Liver (tissue), 8 donors: ENCODE measurements at regions not wholly inside any gene's neighbourhood (a gene's known extent, or its start where the extent isn't known, plus 50 kb on each side); places are given as distances from the start of the nearest gene placed in this dataset.

Source experiments
- DNase-seq: peaks from one replicate; pipeline ENCODE4 v3.0.0-alpha.2; 2017; ENCODE audit warnings: low spot score
- H3K27ac ChIP-seq, 2 donors: one replicate each; pipeline ENCODE4 v1.7.0; 2013; ENCODE audit warnings: inconsistent platforms in 2 of 2, low read length in 2 of 2, control low read depth in 1 of 2, low read depth in 1 of 2, mild to moderate bottlenecking in 1 of 2
- H3K27me3 ChIP-seq, 4 donors: one replicate each; pipeline versions ENCODE4 v1.6.1 to v1.7.0; 2013; ENCODE audit warnings: low read length in 3 of 4, inconsistent platforms in 1 of 4, mild to moderate bottlenecking in 1 of 4, moderate library complexity in 1 of 4; ENCODE audit not compliant: control insufficient read depth in 4 of 4, insufficient read depth in 4 of 4
- H3K36me3 ChIP-seq, 4 donors: one replicate each; pipeline versions ENCODE4 v1.6.1 to v1.7.0; 2013; ENCODE audit warnings: low read length in 3 of 4, mild to moderate bottlenecking in 3 of 4, low read depth in 1 of 4, moderate library complexity in 1 of 4; ENCODE audit not compliant: control insufficient read depth in 4 of 4, insufficient read depth in 3 of 4
- H3K4me1 ChIP-seq, 4 donors: one replicate each; pipeline versions ENCODE4 v1.6.1 to v1.7.0; 2013; ENCODE audit warnings: low read length in 3 of 4, mild to moderate bottlenecking in 3 of 4, moderate library complexity in 1 of 4; ENCODE audit not compliant: control insufficient read depth in 4 of 4, insufficient read depth in 4 of 4
- H3K4me3 ChIP-seq, 3 donors: one replicate each; pipeline versions ENCODE4 v1.6.1 to v1.7.0; 2013; ENCODE audit warnings: low read length in 3 of 3, control low read depth in 1 of 3, low read depth in 1 of 3, mild to moderate bottlenecking in 1 of 3
- H3K9ac ChIP-seq, 2 donors: one replicate each; pipeline ENCODE4 v1.7.0; 2013; ENCODE audit warnings: low read length in 2 of 2, mild to moderate bottlenecking in 2 of 2, moderate library complexity in 2 of 2, control low read depth in 1 of 2, low read depth in 1 of 2
- H3K9me3 ChIP-seq, 4 donors: one replicate each; pipeline versions ENCODE4 v1.6.1 to v1.7.0; 2013; ENCODE audit warnings: low read length in 3 of 4; ENCODE audit not compliant: control insufficient read depth in 4 of 4
- EGR1 ChIP-seq, 2 donors: IDR thresholded peaks; 2 replicates each; pipeline ENCODE4 v1.6.1; 2016 to 2018; ENCODE audit warnings: antibody characterized with exemption in 2 of 2, low read depth in 2 of 2
- FOXA1 ChIP-seq: IDR thresholded peaks from 2 replicates; pipeline ENCODE4 v1.6.1; 2016; ENCODE audit warnings: antibody characterized with exemption
- FOXA2 ChIP-seq: IDR thresholded peaks from 2 replicates; pipeline ENCODE4 v1.6.1; 2016; ENCODE audit warnings: antibody characterized with exemption
- GABPA ChIP-seq, 2 donors: IDR thresholded peaks in 1 of 2; conservative IDR thresholded peaks in 1 of 2; 2 replicates each; pipeline ENCODE4 v1.6.1; 2016; ENCODE audit warnings: antibody characterized with exemption in 2 of 2, mild to moderate bottlenecking in 1 of 2, moderate library complexity in 1 of 2
- HNF4A ChIP-seq, 2 donors: conservative IDR thresholded peaks; 2 replicates each; pipeline ENCODE4 v1.6.1; 2016; ENCODE audit warnings: antibody characterized with exemption in 2 of 2, mild to moderate bottlenecking in 2 of 2
- HNF4G ChIP-seq: IDR thresholded peaks from 2 replicates; pipeline ENCODE4 v1.6.1; 2016; ENCODE audit warnings: antibody characterized with exemption
- JUND ChIP-seq, 2 donors: IDR thresholded peaks; 2 replicates each; pipeline ENCODE4 v1.6.1; 2016; ENCODE audit warnings: antibody characterized with exemption in 2 of 2
- NR2F2 ChIP-seq: IDR thresholded peaks from 2 replicates; pipeline ENCODE4 v1.6.1; 2016; ENCODE audit warnings: antibody characterized with exemption
- RAD21 ChIP-seq, 2 donors: IDR thresholded peaks; 2 replicates each; pipeline ENCODE4 v1.6.1; 2016; ENCODE audit warnings: antibody characterized with exemption in 2 of 2, mild to moderate bottlenecking in 2 of 2
- RXRA ChIP-seq, 2 donors: IDR thresholded peaks; 2 replicates each; pipeline ENCODE4 v1.6.1; 2017 to 2018; ENCODE audit warnings: antibody characterized with exemption in 2 of 2, mild to moderate bottlenecking in 1 of 2
- SP1 ChIP-seq: IDR thresholded peaks from 2 replicates; pipeline ENCODE4 v1.6.1; 2018; ENCODE audit warnings: antibody characterized with exemption, mild to moderate bottlenecking
- TAF1 ChIP-seq: conservative IDR thresholded peaks from 2 replicates; pipeline ENCODE4 v1.6.1; 2016; ENCODE audit warnings: antibody characterized with exemption, mild to moderate bottlenecking
- YY1 ChIP-seq: IDR thresholded peaks from 2 replicates; pipeline ENCODE4 v1.6.1; 2016; ENCODE audit warnings: antibody characterized with exemption, mild to moderate bottlenecking
- WGBS: extraction: QIAGEN DNeasy Blood & Tissue Kit; methylation state at CpG from one replicate; pipeline ENCODE4 v1.1.7; 2013; 5-methylcytosine and 5-hydroxymethylcytosine counted together
- TF ChIP-seq, protein P1 (sequence below): IDR thresholded peaks from 2 replicates; pipeline ENCODE4 v1.6.1; 2016; ENCODE audit warnings: antibody characterized with exemption
- TF ChIP-seq, protein P2 (sequence below): fragments of 150-350 bp; IDR thresholded peaks from 2 replicates; pipeline ENCODE4 v1.5.1; 2017; ENCODE audit warnings: improper control_type of control experiment, low read depth, low read length; ENCODE audit not compliant: missing input control
- TF ChIP-seq, protein P3 (sequence below): IDR thresholded peaks from 2 replicates; pipeline ENCODE4 v1.6.1; 2016; ENCODE audit warnings: antibody characterized with exemption, mild to moderate bottlenecking
- TF ChIP-seq, protein P4 (sequence below): IDR thresholded peaks from 2 replicates; pipeline ENCODE4 v1.6.1; 2016; ENCODE audit warnings: antibody characterized with exemption
- TF ChIP-seq, protein P5 (sequence below): IDR thresholded peaks from 2 replicates; pipeline ENCODE4 v1.6.1; 2016; ENCODE audit warnings: antibody characterized with exemption
- donor health status: healthy.
- donor health status: healthy.
- donor health status: healthy.
- donor health status: healthy.
- donor health status: healthy.

DNA sequence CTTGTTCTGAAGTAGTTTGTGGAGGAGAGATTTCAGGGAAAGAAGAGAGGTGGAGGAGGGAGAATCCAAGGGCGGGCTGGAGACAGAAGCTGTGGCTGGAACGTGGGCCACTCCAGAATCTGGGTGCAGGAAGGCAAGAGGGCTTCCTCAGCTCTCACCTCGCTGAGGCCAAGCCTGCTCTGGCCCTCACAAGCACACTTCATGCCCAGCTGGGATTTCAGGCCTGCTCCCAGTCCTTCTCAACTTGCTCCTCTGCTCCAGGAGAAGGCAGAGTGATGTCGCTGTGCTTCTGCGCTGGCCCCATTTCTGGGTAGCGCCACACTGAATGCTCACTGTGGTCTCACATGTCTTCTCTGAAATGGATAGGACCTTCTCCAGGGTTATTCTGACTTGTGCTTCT lies 328.8 kb downstream of the FGF9 start:
- Histone ChIP-seq H3K9ac (no peak overlapping the region), H3K27me3 (peaks cover 0 to 5% (median 2%) of the 10 kb centered on the region in 4 donors), H3K27ac (no peak overlapping the region), H3K4me3 (no peak overlapping the region), H3K4me1 (no peaks in the 10 kb centered on the region), H3K9me3 (no peaks in the 10 kb centered on the region), H3K36me3 (no peaks in the 10 kb centered on the region)
- WGBS, result 81% methylated on average over 6 of the region's 6 CpGs
- no peak for DNase-seq
- TF ChIP-seq TAF1 (no peak), HNF4A (conservative IDR thresholded peaks at IDR 0.05) (no peak), GABPA (IDR thresholded peaks at IDR 0.05 in 1 of 2, conservative IDR thresholded peaks at IDR 0.05 in 1 of 2) (no peak), EGR1 (IDR thresholded peaks at IDR 0.05; ENCODE audit: low read depth in 2 of 2) (no peak), FOXA2 (no peak), SP1 (no peak), RAD21 (IDR thresholded peaks at IDR 0.05) (no peak), NR2F2 (no peak), JUND (IDR thresholded peaks at IDR 0.05) (no peak)
- TF ChIP-seq, protein P1, sequence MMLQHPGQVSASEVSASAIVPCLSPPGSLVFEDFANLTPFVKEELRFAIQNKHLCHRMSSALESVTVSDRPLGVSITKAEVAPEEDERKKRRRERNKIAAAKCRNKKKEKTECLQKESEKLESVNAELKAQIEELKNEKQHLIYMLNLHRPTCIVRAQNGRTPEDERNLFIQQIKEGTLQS, result no peak
- TF ChIP-seq, protein P2, sequence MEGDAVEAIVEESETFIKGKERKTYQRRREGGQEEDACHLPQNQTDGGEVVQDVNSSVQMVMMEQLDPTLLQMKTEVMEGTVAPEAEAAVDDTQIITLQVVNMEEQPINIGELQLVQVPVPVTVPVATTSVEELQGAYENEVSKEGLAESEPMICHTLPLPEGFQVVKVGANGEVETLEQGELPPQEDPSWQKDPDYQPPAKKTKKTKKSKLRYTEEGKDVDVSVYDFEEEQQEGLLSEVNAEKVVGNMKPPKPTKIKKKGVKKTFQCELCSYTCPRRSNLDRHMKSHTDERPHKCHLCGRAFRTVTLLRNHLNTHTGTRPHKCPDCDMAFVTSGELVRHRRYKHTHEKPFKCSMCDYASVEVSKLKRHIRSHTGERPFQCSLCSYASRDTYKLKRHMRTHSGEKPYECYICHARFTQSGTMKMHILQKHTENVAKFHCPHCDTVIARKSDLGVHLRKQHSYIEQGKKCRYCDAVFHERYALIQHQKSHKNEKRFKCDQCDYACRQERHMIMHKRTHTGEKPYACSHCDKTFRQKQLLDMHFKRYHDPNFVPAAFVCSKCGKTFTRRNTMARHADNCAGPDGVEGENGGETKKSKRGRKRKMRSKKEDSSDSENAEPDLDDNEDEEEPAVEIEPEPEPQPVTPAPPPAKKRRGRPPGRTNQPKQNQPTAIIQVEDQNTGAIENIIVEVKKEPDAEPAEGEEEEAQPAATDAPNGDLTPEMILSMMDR, result no peak
- TF ChIP-seq, protein P3, sequence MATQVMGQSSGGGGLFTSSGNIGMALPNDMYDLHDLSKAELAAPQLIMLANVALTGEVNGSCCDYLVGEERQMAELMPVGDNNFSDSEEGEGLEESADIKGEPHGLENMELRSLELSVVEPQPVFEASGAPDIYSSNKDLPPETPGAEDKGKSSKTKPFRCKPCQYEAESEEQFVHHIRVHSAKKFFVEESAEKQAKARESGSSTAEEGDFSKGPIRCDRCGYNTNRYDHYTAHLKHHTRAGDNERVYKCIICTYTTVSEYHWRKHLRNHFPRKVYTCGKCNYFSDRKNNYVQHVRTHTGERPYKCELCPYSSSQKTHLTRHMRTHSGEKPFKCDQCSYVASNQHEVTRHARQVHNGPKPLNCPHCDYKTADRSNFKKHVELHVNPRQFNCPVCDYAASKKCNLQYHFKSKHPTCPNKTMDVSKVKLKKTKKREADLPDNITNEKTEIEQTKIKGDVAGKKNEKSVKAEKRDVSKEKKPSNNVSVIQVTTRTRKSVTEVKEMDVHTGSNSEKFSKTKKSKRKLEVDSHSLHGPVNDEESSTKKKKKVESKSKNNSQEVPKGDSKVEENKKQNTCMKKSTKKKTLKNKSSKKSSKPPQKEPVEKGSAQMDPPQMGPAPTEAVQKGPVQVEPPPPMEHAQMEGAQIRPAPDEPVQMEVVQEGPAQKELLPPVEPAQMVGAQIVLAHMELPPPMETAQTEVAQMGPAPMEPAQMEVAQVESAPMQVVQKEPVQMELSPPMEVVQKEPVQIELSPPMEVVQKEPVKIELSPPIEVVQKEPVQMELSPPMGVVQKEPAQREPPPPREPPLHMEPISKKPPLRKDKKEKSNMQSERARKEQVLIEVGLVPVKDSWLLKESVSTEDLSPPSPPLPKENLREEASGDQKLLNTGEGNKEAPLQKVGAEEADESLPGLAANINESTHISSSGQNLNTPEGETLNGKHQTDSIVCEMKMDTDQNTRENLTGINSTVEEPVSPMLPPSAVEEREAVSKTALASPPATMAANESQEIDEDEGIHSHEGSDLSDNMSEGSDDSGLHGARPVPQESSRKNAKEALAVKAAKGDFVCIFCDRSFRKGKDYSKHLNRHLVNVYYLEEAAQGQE, result no peak

GRCh38 chr13:22000191-22000590 lies 329.3 kb downstream of the FGF9 start:
- Histone ChIP-seq H3K27ac (no peak overlapping the region), H3K36me3 (no peaks in the 10 kb centered on the region), H3K9me3 (no peaks in the 10 kb centered on the region), H3K4me1 (no peaks in the 10 kb centered on the region), H3K27me3 (peaks cover 0 to 5% (median 2%) of the 10 kb centered on the region in 4 donors), H3K4me3 (no peak overlapping the region), H3K9ac (no peak overlapping the region)
- WGBS, result 86% methylated on average over 12 of the region's 12 CpGs
- DNase-seq, result no peak
- TF ChIP-seq GABPA (IDR thresholded peaks at IDR 0.05 in 1 of 2, conservative IDR thresholded peaks at IDR 0.05 in 1 of 2) (no peak), SP1 (no peak), FOXA1 (no peak), RAD21 (IDR thresholded peaks at IDR 0.05) (no peak), JUND (IDR thresholded peaks at IDR 0.05) (no peak), YY1 (no peak), TAF1 (no peak), HNF4A (conservative IDR thresholded peaks at IDR 0.05) (no peak), HNF4G (no peak), RXRA (IDR thresholded peaks at IDR 0.05) (no peak), FOXA2 (no peak)
- TF ChIP-seq, protein P1, result no peak
- TF ChIP-seq, protein P2, result no peak
- TF ChIP-seq, protein P4, sequence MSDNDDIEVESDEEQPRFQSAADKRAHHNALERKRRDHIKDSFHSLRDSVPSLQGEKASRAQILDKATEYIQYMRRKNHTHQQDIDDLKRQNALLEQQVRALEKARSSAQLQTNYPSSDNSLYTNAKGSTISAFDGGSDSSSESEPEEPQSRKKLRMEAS, result no peak
- TF ChIP-seq, protein P3, result no peak
- TF ChIP-seq, protein P5, sequence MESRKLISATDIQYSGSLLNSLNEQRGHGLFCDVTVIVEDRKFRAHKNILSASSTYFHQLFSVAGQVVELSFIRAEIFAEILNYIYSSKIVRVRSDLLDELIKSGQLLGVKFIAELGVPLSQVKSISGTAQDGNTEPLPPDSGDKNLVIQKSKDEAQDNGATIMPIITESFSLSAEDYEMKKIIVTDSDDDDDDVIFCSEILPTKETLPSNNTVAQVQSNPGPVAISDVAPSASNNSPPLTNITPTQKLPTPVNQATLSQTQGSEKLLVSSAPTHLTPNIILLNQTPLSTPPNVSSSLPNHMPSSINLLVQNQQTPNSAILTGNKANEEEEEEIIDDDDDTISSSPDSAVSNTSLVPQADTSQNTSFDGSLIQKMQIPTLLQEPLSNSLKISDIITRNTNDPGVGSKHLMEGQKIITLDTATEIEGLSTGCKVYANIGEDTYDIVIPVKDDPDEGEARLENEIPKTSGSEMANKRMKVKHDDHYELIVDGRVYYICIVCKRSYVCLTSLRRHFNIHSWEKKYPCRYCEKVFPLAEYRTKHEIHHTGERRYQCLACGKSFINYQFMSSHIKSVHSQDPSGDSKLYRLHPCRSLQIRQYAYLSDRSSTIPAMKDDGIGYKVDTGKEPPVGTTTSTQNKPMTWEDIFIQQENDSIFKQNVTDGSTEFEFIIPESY, result no peak
